ENCODE measurements at regions not wholly inside any gene's neighbourhood (a gene's known extent, or its start where the extent isn't known, plus 50 kb on each side); places are given as distances from the start of the nearest gene placed in this dataset.
A peak's percentile ranks its signal among the peaks of the same experiment; 100 is the strongest.

GRCh38 chr11:91241226-91241625 lies 983.4 kb upstream of the FAT3 start:
- DNase-seq (ENCODE audit: low read depth) = no peak

- no peak for DNase-seq (ENCODE audit: low read depth)
These were observed 985.3 kb upstream of the FAT3 start for GRCh38 chr11:91239359-91239758.

GRCh38 chr11:91231226-91231625 lies 993.4 kb upstream of the FAT3 start:
- peak; percentile 18 for DNase-seq (ENCODE audit: low read depth)

- peak; percentile 11 for DNase-seq (ENCODE audit: low read depth)
These were observed 994.0 kb upstream of the FAT3 start for GRCh38 chr11:91230647-91231046.

GRCh38 chr11:91222830-91223229 lies 1000.0 kb upstream of the CHORDC1 start:
- DNase-seq (ENCODE audit: low read depth) = no peak

- peak; percentile 92 for DNase-seq (ENCODE audit: low read depth)
These were observed 997.8 kb upstream of the CHORDC1 start for GRCh38 chr11:91220476-91221202.

- peak; percentile 75 for DNase-seq (ENCODE audit: low read depth)
These were observed 996.7 kb upstream of the CHORDC1 start for GRCh38 chr11:91219535-91219934.

- DNase-seq (ENCODE audit: low read depth) = peak; percentile 77
These were observed 986.9 kb upstream of the CHORDC1 start for GRCh38 chr11:91209751-91210150.

GRCh38 chr11:91209306-91209705 lies 986.5 kb upstream of the CHORDC1 start:
- DNase-seq (ENCODE audit: low read depth) = peak; percentile 16

- DNase-seq (ENCODE audit: low read depth) = no peak
These were observed 977.0 kb upstream of the CHORDC1 start for GRCh38 chr11:91199866-91200265.

- DNase-seq (ENCODE audit: low read depth) = no peak
These were observed 971.7 kb upstream of the CHORDC1 start for GRCh38 chr11:91194546-91194945.

GRCh38 chr11:91188484-91188883 lies 965.6 kb upstream of the CHORDC1 start:
- no peak for DNase-seq (ENCODE audit: low read depth)

- DNase-seq (ENCODE audit: low read depth) = no peak
These were observed 964.5 kb upstream of the CHORDC1 start for GRCh38 chr11:91187314-91187713.

GRCh38 chr11:91178366-91178765 lies 955.5 kb upstream of the CHORDC1 start:
- peak; percentile 90 for DNase-seq (ENCODE audit: low read depth)

GRCh38 chr11:91174734-91175133 lies 951.9 kb upstream of the CHORDC1 start:
- DNase-seq (ENCODE audit: low read depth) = no peak

GRCh38 chr11:91174193-91174592 lies 951.3 kb upstream of the CHORDC1 start:
- DNase-seq (ENCODE audit: low read depth) = no peak

GRCh38 chr11:91173701-91174100 lies 950.9 kb upstream of the CHORDC1 start:
- peak; percentile 80 for DNase-seq (ENCODE audit: low read depth)

GRCh38 chr11:91170711-91171110 lies 947.9 kb upstream of the CHORDC1 start:
- DNase-seq (ENCODE audit: low read depth) = peak; percentile 65

GRCh38 chr11:91164452-91164822 lies 941.6 kb upstream of the CHORDC1 start:
- DNase-seq (ENCODE audit: low read depth) = no peak

GRCh38 chr11:91163619-91164451 lies 941.0 kb upstream of the CHORDC1 start:
- peak; percentile 89 for DNase-seq (ENCODE audit: low read depth)

GRCh38 chr11:91160661-91161060 lies 937.8 kb upstream of the CHORDC1 start:
- DNase-seq (ENCODE audit: low read depth) = no peak

- DNase-seq (ENCODE audit: low read depth) = no peak
These were observed 936.2 kb upstream of the CHORDC1 start for GRCh38 chr11:91158891-91159537.

- no peak for DNase-seq (ENCODE audit: low read depth)
These were observed 935.4 kb upstream of the CHORDC1 start for GRCh38 chr11:91158297-91158696.
